Non-pigmented ciliary epithelial cell (primary cell): ENCODE measurements at regions not wholly inside any gene's neighbourhood (a gene's known extent, or its start where the extent isn't known, plus 50 kb on each side); places are given as distances from the start of the nearest gene placed in this dataset.
"Not testable (repeated sequence)": the region's sequence is repeated elsewhere in the genome, so short reads cannot be mapped to it uniquely, and the experiment has no call there.

Experiments used
- DNase-seq: peaks from one replicate; pipeline ENCODE4 v3.0.0-alpha.2; 2010; ENCODE audit warnings: low read depth

GRCh38 chr1:221877311-221877710 is 135.4 kb upstream of the DUSP10 start:
- no peak for DNase-seq

GRCh38 chr1:221875004-221875330 is 133.1 kb upstream of the DUSP10 start:
- no peak for DNase-seq

GRCh38 chr1:221874285-221875003 is 132.6 kb upstream of the DUSP10 start:
- DNase-seq = no peak

GRCh38 chr1:221873673-221874072 is 131.8 kb upstream of the DUSP10 start:
- DNase-seq = no peak

GRCh38 chr1:221871056-221871455 is 129.2 kb upstream of the DUSP10 start:
- no peak for DNase-seq

- DNase-seq = no peak
These were observed 127.9 kb upstream of the DUSP10 start for GRCh38 chr1:221869779-221870178.

- DNase-seq = peak; percentile 48
These were observed 126.9 kb upstream of the DUSP10 start for GRCh38 chr1:221868593-221869303.

- DNase-seq = no peak
These were observed 125.1 kb upstream of the DUSP10 start for GRCh38 chr1:221867003-221867402.

GRCh38 chr1:221865808-221866207 is 123.9 kb upstream of the DUSP10 start:
- peak; percentile 65 for DNase-seq

- DNase-seq = no peak
These were observed 121.7 kb upstream of the DUSP10 start for GRCh38 chr1:221863635-221864034.

- no peak for DNase-seq
These were observed 121.1 kb upstream of the DUSP10 start for GRCh38 chr1:221862971-221863370.

- no peak for DNase-seq
These were observed 117.1 kb upstream of the DUSP10 start for GRCh38 chr1:221858818-221859611.

GRCh38 chr1:221857094-221857444 is 115.2 kb upstream of the DUSP10 start:
- DNase-seq = not testable (repeated sequence)

GRCh38 chr1:221856228-221857093 is 114.6 kb upstream of the DUSP10 start:
- DNase-seq = no peak

- no peak for DNase-seq
These were observed 113.3 kb upstream of the DUSP10 start for GRCh38 chr1:221855156-221855555.

GRCh38 chr1:221851336-221851735 is 109.4 kb upstream of the DUSP10 start:
- no peak for DNase-seq

- no peak for DNase-seq
These were observed 108.7 kb upstream of the DUSP10 start for GRCh38 chr1:221850470-221851187.

GRCh38 chr1:221849897-221850296 is 108.0 kb upstream of the DUSP10 start:
- no peak for DNase-seq

- no peak for DNase-seq
These were observed 107.2 kb upstream of the DUSP10 start for GRCh38 chr1:221849110-221849509.

- DNase-seq = no peak
These were observed 105.8 kb upstream of the DUSP10 start for GRCh38 chr1:221847676-221848075.

- no peak for DNase-seq
These were observed 103.9 kb upstream of the DUSP10 start for GRCh38 chr1:221845650-221846371.
